ENCODE measurements at regions not wholly inside any gene's neighbourhood (a gene's known extent, or its start where the extent isn't known, plus 50 kb on each side); places are given as distances from the start of the nearest gene placed in this dataset.

- intact Hi-C loops (cut with micrococcal nuclease; ENCODE audit: unreplicated experiment) = no loop called here
- H3K4me1 ChIP-seq (ENCODE audit: insufficient read depth, low read length, poor library complexity, severe bottlenecking) = peaks cover 52% of the 10 kb centered on the region
- no peaks in the 10 kb centered on the region for H3K36me3 ChIP-seq (ENCODE audit: insufficient read depth, low read length, poor library complexity, severe bottlenecking)
- peak overlapping the region; percentile 80 for H3K27ac ChIP-seq (ENCODE audit: low read depth, low read length, poor library complexity, severe bottlenecking)
- no TSS peak for BruUV-seq (replicated peaks)
- H3K27me3 ChIP-seq (replicated peaks; ENCODE audit: insufficient read depth, low read depth, low read length, poor library complexity) = no peaks in the 10 kb centered on the region
- peak; percentile 95 for DNase-seq (ENCODE audit: low spot score)
- H3K4me3 ChIP-seq (ENCODE audit: low read depth, low read length, poor library complexity, severe bottlenecking) = no peak overlapping the region
- ChIA-PET POLR2A (ENCODE audit: low non-redundant PET) (no interaction called here), CTCF (no interaction called here)
- no peaks in the 10 kb centered on the region for H3K9me3 ChIP-seq (ENCODE audit: low read depth, low read length, poor library complexity, severe bottlenecking)
- TF ChIP-seq EZH2 (IDR thresholded peaks at IDR 0.05; ENCODE audit: borderline replicate concordance, low read depth, low read length, poor library complexity, severe bottlenecking) (no peak), CTCF (conservative IDR thresholded peaks at IDR 0.05; ENCODE audit: low read depth, low read length) (no peak)
Observed at GRCh38 chr2:217316743-217317142, 456.9 kb upstream of the TNP1 start.

- no TSS peak for BruUV-seq (replicated peaks)
- ChIA-PET POLR2A (ENCODE audit: low non-redundant PET) (no interaction called here), CTCF (no interaction called here)
- TF ChIP-seq CTCF (conservative IDR thresholded peaks at IDR 0.05; ENCODE audit: low read depth, low read length) (no peak), EZH2 (IDR thresholded peaks at IDR 0.05; ENCODE audit: borderline replicate concordance, low read depth, low read length, poor library complexity, severe bottlenecking) (no peak)
- Histone ChIP-seq H3K9me3 (ENCODE audit: low read depth, low read length, poor library complexity, severe bottlenecking) (no peaks in the 10 kb centered on the region), H3K4me1 (ENCODE audit: insufficient read depth, low read length, poor library complexity, severe bottlenecking) (peaks cover 52% of the 10 kb centered on the region), H3K27ac (ENCODE audit: low read depth, low read length, poor library complexity, severe bottlenecking) (peak overlapping the region; percentile 62), H3K27me3 (replicated peaks; ENCODE audit: insufficient read depth, low read depth, low read length, poor library complexity) (no peaks in the 10 kb centered on the region), H3K4me3 (ENCODE audit: low read depth, low read length, poor library complexity, severe bottlenecking) (no peak overlapping the region), H3K36me3 (ENCODE audit: insufficient read depth, low read length, poor library complexity, severe bottlenecking) (no peaks in the 10 kb centered on the region)
- peak; percentile 88 for DNase-seq (ENCODE audit: low spot score)
- intact Hi-C loops (cut with micrococcal nuclease; ENCODE audit: unreplicated experiment) = no loop called here
Observed at GRCh38 chr2:217314021-217314460, 454.2 kb upstream of the TNP1 start.

- TF ChIP-seq EZH2 (IDR thresholded peaks at IDR 0.05; ENCODE audit: borderline replicate concordance, low read depth, low read length, poor library complexity, severe bottlenecking) (no peak), CTCF (conservative IDR thresholded peaks at IDR 0.05; ENCODE audit: low read depth, low read length) (no peak)
- Histone ChIP-seq H3K27ac (ENCODE audit: low read depth, low read length, poor library complexity, severe bottlenecking) (peak overlapping the region; percentile 62), H3K36me3 (ENCODE audit: insufficient read depth, low read length, poor library complexity, severe bottlenecking) (no peaks in the 10 kb centered on the region), H3K9me3 (ENCODE audit: low read depth, low read length, poor library complexity, severe bottlenecking) (no peaks in the 10 kb centered on the region), H3K4me3 (ENCODE audit: low read depth, low read length, poor library complexity, severe bottlenecking) (no peak overlapping the region), H3K4me1 (ENCODE audit: insufficient read depth, low read length, poor library complexity, severe bottlenecking) (peaks cover 52% of the 10 kb centered on the region), H3K27me3 (replicated peaks; ENCODE audit: insufficient read depth, low read depth, low read length, poor library complexity) (no peaks in the 10 kb centered on the region)
- ChIA-PET POLR2A (ENCODE audit: low non-redundant PET) (no interaction called here), CTCF (no interaction called here)
- intact Hi-C loops (cut with micrococcal nuclease; ENCODE audit: unreplicated experiment) = no loop called here
- BruUV-seq (replicated peaks) = no TSS peak
- no peak for DNase-seq (ENCODE audit: low spot score)
Observed at GRCh38 chr2:217313386-217313785, 453.5 kb upstream of the TNP1 start.
